RWPE2 (cell line): ENCODE measurements at regions not wholly inside any gene's neighbourhood (a gene's known extent, or its start where the extent isn't known, plus 50 kb on each side); places are given as distances from the start of the nearest gene placed in this dataset.

ENCODE experiments used
- ATAC-seq: fragments of 200-7000 bp; cut with Tn5 transposase; 3 replicates; pipeline ENCODE4 v1.9.1; 2021; ENCODE audit warnings: low read depth
- DNase-seq: peaks from one replicate; pipeline ENCODE4 v3.0.0-alpha.2; 2020; ENCODE audit warnings: low spot score
- H3K27ac ChIP-seq: fragments of 450-650 bp; 2 replicates; pipeline ENCODE4 v1.5.1; 2017; ENCODE audit warnings: mild to moderate bottlenecking; ENCODE audit not compliant: poor library complexity, severe bottlenecking
- H3K27me3 ChIP-seq: fragments of 250-450 bp; sonication (Bioruptor Pico); 2 replicates; pipeline ENCODE4 v1.5.1; 2021; ENCODE audit warnings: mild to moderate bottlenecking, moderate library complexity; ENCODE audit not compliant: insufficient read depth, poor library complexity, severe bottlenecking
- H3K36me3 ChIP-seq: fragments of 250-450 bp; sonication (Bioruptor Pico); 2 replicates; pipeline ENCODE4 v1.5.1; 2020; ENCODE audit warnings: low read depth, mild to moderate bottlenecking, moderate library complexity
- H3K4me1 ChIP-seq: fragments of 250-450 bp; sonication (Bioruptor Pico); 2 replicates; pipeline ENCODE4 v1.5.1; 2021; ENCODE audit warnings: mild to moderate bottlenecking, moderate library complexity; ENCODE audit not compliant: insufficient read depth, poor library complexity, severe bottlenecking
- H3K4me3 ChIP-seq: fragments of 250-450 bp; sonication (Bioruptor Pico); 2 replicates; pipeline ENCODE4 v1.5.1; 2021; ENCODE audit warnings: mild to moderate bottlenecking, moderate library complexity; ENCODE audit not compliant: severe bottlenecking
- H3K9me3 ChIP-seq: fragments of 250-450 bp; sonication (Bioruptor Pico); 2 replicates; pipeline ENCODE4 v1.5.1; 2021; ENCODE audit warnings: mild to moderate bottlenecking, moderate library complexity; ENCODE audit not compliant: severe bottlenecking
- CTCF ChIP-seq: fragments of 450-650 bp; IDR thresholded peaks from one replicate; pipeline ENCODE4 v1.5.1; 2017; ENCODE audit warnings: mild to moderate bottlenecking, moderate library complexity; ENCODE audit not compliant: poor library complexity, severe bottlenecking

GRCh38 chr18:38963943-38964660 is 1398.5 kb upstream of the CELF4 start:
- DNase-seq: no peak
- Histone ChIP-seq H3K27me3 (no peaks in the 10 kb centered on the region), H3K36me3 (no peaks in the 10 kb centered on the region), H3K4me1 (no peaks in the 10 kb centered on the region), H3K4me3 (no peak overlapping the region), H3K9me3 (no peaks in the 10 kb centered on the region), H3K27ac (no peak overlapping the region)
- no peak for TF ChIP-seq CTCF
- ATAC-seq: no peak

- no peaks in the 10 kb centered on the region for H3K9me3 ChIP-seq
- no peak for TF ChIP-seq CTCF
- H3K27ac ChIP-seq: no peak overlapping the region
- ATAC-seq (no peak), DNase-seq (no peak)
- H3K27me3 ChIP-seq: no peaks in the 10 kb centered on the region
- no peak overlapping the region for H3K4me3 ChIP-seq
- H3K4me1 ChIP-seq: no peaks in the 10 kb centered on the region
- H3K36me3 ChIP-seq: no peaks in the 10 kb centered on the region
Observed at GRCh38 chr18:38961880-38962279, 1396.3 kb upstream of the CELF4 start.

GRCh38 chr18:38957736-38958135 is 1392.1 kb upstream of the CELF4 start:
- H3K4me3 ChIP-seq: no peak overlapping the region
- no peak overlapping the region for H3K27ac ChIP-seq
- no peaks in the 10 kb centered on the region for H3K27me3 ChIP-seq
- H3K9me3 ChIP-seq: no peaks in the 10 kb centered on the region
- H3K36me3 ChIP-seq: no peaks in the 10 kb centered on the region
- no peak for TF ChIP-seq CTCF
- no peak for DNase-seq
- no peak for ATAC-seq
- no peaks in the 10 kb centered on the region for H3K4me1 ChIP-seq

- Histone ChIP-seq H3K9me3 (no peaks in the 10 kb centered on the region), H3K27me3 (no peaks in the 10 kb centered on the region), H3K4me1 (no peaks in the 10 kb centered on the region), H3K27ac (no peak overlapping the region), H3K4me3 (no peak overlapping the region), H3K36me3 (no peaks in the 10 kb centered on the region)
- TF ChIP-seq CTCF: no peak
- ATAC-seq: no peak
- DNase-seq: no peak
Observed at GRCh38 chr18:38956068-38956467, 1390.5 kb upstream of the CELF4 start.

- no peak overlapping the region for H3K4me3 ChIP-seq
- ATAC-seq (no peak), DNase-seq (no peak)
- H3K4me1 ChIP-seq: no peaks in the 10 kb centered on the region
- TF ChIP-seq CTCF: no peak
- H3K27ac ChIP-seq: no peak overlapping the region
- H3K27me3 ChIP-seq: no peaks in the 10 kb centered on the region
- no peaks in the 10 kb centered on the region for H3K9me3 ChIP-seq
- no peaks in the 10 kb centered on the region for H3K36me3 ChIP-seq
Observed at GRCh38 chr18:38951633-38952032, 1386.0 kb upstream of the CELF4 start.
